ENCODE measurements at regions not wholly inside any gene's neighbourhood (a gene's known extent, or its start where the extent isn't known, plus 50 kb on each side); places are given as distances from the start of the nearest gene placed in this dataset.

DNA sequence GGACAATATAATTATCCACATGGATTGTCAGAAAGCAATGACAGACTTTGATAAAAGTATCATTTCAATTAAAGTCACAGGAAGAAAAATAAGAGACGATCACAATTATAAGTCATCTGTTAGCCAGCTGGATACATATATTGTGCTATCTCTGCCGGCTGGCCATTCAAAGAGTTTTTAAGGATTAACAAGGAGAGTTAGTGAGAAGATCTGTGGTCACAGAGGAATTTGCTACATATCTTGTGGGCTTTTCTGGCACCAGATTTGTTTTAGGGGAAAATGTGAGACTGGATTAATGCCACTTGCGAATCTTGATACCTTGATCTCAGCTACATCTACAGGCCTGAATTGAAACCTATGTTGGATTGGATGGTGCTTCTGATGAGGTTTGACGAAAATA is 90.9 kb upstream of the MANSC4 start:
- CTCF ChIA-PET: no interaction called here
- H3F3A ChIP-seq (ENCODE audit: low read length, unreplicated experiment): no peaks in the 10 kb centered on the region
- TF ChIP-seq EZH2 (IDR thresholded peaks at IDR 0.05; ENCODE audit: low read length, unreplicated experiment) (no peak), EZH2phosphoT487 (IDR thresholded peaks at IDR 0.05; ENCODE audit: borderline replicate concordance, low read length) (no peak)
- TF ChIP-seq, protein P1, sequence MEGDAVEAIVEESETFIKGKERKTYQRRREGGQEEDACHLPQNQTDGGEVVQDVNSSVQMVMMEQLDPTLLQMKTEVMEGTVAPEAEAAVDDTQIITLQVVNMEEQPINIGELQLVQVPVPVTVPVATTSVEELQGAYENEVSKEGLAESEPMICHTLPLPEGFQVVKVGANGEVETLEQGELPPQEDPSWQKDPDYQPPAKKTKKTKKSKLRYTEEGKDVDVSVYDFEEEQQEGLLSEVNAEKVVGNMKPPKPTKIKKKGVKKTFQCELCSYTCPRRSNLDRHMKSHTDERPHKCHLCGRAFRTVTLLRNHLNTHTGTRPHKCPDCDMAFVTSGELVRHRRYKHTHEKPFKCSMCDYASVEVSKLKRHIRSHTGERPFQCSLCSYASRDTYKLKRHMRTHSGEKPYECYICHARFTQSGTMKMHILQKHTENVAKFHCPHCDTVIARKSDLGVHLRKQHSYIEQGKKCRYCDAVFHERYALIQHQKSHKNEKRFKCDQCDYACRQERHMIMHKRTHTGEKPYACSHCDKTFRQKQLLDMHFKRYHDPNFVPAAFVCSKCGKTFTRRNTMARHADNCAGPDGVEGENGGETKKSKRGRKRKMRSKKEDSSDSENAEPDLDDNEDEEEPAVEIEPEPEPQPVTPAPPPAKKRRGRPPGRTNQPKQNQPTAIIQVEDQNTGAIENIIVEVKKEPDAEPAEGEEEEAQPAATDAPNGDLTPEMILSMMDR (conservative IDR thresholded peaks at IDR 0.05; ENCODE audit: low read depth, low read length): no peak
- H3K79me2 ChIP-seq (ENCODE audit: low read length): no peaks in the 10 kb centered on the region
- no TSS peak for BruUV-seq (replicated peaks)
- no peak overlapping the region for H3K4me3 ChIP-seq (ENCODE audit: low read length)
- no peaks in the 10 kb centered on the region for H3K4me1 ChIP-seq (ENCODE audit: insufficient read depth, low read length)
- no peaks in the 10 kb centered on the region for H4K20me1 ChIP-seq (ENCODE audit: low read length)
- H3K36me3 ChIP-seq (ENCODE audit: low read depth, low read length): no peaks in the 10 kb centered on the region
- no peaks in the 10 kb centered on the region for H3K27me3 ChIP-seq (ENCODE audit: low read length)
- ATAC-seq (no peak), DNase-seq (no peak)
- POLR2A ChIA-PET (ENCODE audit: unreplicated experiment): no interaction called here
- no peak overlapping the region for H3K27ac ChIP-seq (ENCODE audit: low read length)
- no peak overlapping the region for H2AFZ ChIP-seq (ENCODE audit: low read length)
- intact Hi-C loops (cut with micrococcal nuclease): no loop called here
- H3K9ac ChIP-seq (ENCODE audit: low read length): no peak overlapping the region
- no peaks in the 10 kb centered on the region for H3K9me2 ChIP-seq (replicated peaks; ENCODE audit: low read length)
- H3K4me2 ChIP-seq (ENCODE audit: low read length): no peak overlapping the region
- H3K9me3 ChIP-seq (ENCODE audit: low read length): no peaks in the 10 kb centered on the region

DNA sequence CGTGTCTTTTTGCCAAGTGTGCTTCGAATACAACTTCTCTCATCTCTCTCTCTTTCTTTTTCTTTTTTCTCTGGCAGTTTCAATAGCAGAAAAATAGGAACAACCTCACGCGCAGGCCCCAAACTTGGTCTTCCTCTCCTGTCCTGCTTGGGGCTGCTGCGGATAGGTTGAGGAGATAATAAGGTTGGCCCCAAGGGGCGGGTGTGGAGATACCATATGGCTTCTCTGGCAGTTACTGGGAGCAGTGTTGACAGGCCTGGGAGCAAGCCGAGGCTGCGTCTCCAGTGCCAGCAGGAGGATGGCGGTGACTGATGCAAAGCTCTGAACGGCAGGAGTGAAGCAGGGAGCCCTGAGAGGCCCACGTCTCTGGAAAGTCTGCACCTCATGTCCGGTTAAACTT is 89.5 kb upstream of the MANSC4 start:
- H3K9me2 ChIP-seq (replicated peaks; ENCODE audit: low read length): no peaks in the 10 kb centered on the region
- ATAC-seq (no peak), DNase-seq (no peak)
- H3K4me2 ChIP-seq (ENCODE audit: low read length): no peak overlapping the region
- H3F3A ChIP-seq (ENCODE audit: low read length, unreplicated experiment): no peaks in the 10 kb centered on the region
- H3K9ac ChIP-seq (ENCODE audit: low read length): no peak overlapping the region
- no peak overlapping the region for H3K4me3 ChIP-seq (ENCODE audit: low read length)
- TF ChIP-seq EZH2phosphoT487 (IDR thresholded peaks at IDR 0.05; ENCODE audit: borderline replicate concordance, low read length) (no peak), EZH2 (IDR thresholded peaks at IDR 0.05; ENCODE audit: low read length, unreplicated experiment) (no peak)
- TF ChIP-seq, protein P1 (conservative IDR thresholded peaks at IDR 0.05; ENCODE audit: low read depth, low read length): no peak
- intact Hi-C loops (cut with micrococcal nuclease): no loop called here
- H3K9me3 ChIP-seq (ENCODE audit: low read length): no peaks in the 10 kb centered on the region
- H3K27ac ChIP-seq (ENCODE audit: low read length): no peak overlapping the region
- ChIA-PET CTCF (no interaction called here), POLR2A (ENCODE audit: unreplicated experiment) (no interaction called here)
- no peaks in the 10 kb centered on the region for H4K20me1 ChIP-seq (ENCODE audit: low read length)
- no peaks in the 10 kb centered on the region for H3K27me3 ChIP-seq (ENCODE audit: low read length)
- H3K4me1 ChIP-seq (ENCODE audit: insufficient read depth, low read length): no peaks in the 10 kb centered on the region
- BruUV-seq (replicated peaks): no TSS peak
- H3K36me3 ChIP-seq (ENCODE audit: low read depth, low read length): no peaks in the 10 kb centered on the region
- H2AFZ ChIP-seq (ENCODE audit: low read length): no peak overlapping the region
- H3K79me2 ChIP-seq (ENCODE audit: low read length): no peaks in the 10 kb centered on the region

DNA sequence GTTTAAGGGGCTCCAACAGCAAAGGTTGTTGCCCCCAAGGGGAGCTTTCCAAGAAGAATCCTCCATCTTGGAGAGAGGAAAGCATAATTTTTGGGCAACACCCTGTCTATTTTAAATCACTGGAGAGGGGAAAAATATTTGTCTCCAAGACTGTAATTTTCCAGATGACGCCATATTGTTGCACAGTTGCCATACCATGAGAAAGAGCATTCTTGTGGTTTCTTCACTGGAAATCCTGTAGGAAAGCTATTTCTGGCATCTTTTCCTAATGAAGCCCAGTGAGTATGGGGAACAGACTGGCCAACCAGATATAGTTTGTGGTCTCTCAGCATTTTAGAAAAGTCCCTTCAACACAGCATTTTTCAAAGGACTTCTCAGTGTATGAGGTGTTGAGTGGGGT is 88.1 kb upstream of the MANSC4 start:
- intact Hi-C loops (cut with micrococcal nuclease): no loop called here
- TF ChIP-seq EZH2 (IDR thresholded peaks at IDR 0.05; ENCODE audit: low read length, unreplicated experiment) (no peak), EZH2phosphoT487 (IDR thresholded peaks at IDR 0.05; ENCODE audit: borderline replicate concordance, low read length) (no peak)
- TF ChIP-seq, protein P1 (conservative IDR thresholded peaks at IDR 0.05; ENCODE audit: low read depth, low read length): no peak
- Histone ChIP-seq H3K4me2 (ENCODE audit: low read length) (no peak overlapping the region), H3K9me2 (replicated peaks; ENCODE audit: low read length) (no peaks in the 10 kb centered on the region), H4K20me1 (ENCODE audit: low read length) (no peaks in the 10 kb centered on the region), H3K27ac (ENCODE audit: low read length) (no peak overlapping the region), H3K9me3 (ENCODE audit: low read length) (no peaks in the 10 kb centered on the region), H3K4me3 (ENCODE audit: low read length) (no peak overlapping the region), H3K27me3 (ENCODE audit: low read length) (no peaks in the 10 kb centered on the region), H3F3A (ENCODE audit: low read length, unreplicated experiment) (no peaks in the 10 kb centered on the region), H3K4me1 (ENCODE audit: insufficient read depth, low read length) (no peaks in the 10 kb centered on the region), H3K36me3 (ENCODE audit: low read depth, low read length) (no peaks in the 10 kb centered on the region), H2AFZ (ENCODE audit: low read length) (no peak overlapping the region), H3K9ac (ENCODE audit: low read length) (no peak overlapping the region), H3K79me2 (ENCODE audit: low read length) (no peaks in the 10 kb centered on the region)
- ChIA-PET CTCF (no interaction called here), POLR2A (ENCODE audit: unreplicated experiment) (no interaction called here)
- BruUV-seq (replicated peaks): no TSS peak
- DNase-seq: no peak
- no peak for ATAC-seq
